IMR-90 (cell line): ENCODE measurements at regions not wholly inside any gene's neighbourhood (a gene's known extent, or its start where the extent isn't known, plus 50 kb on each side); places are given as distances from the start of the nearest gene placed in this dataset.

ENCODE experiments used
- ATAC-seq: fragments of 200-7000 bp; cut with Tn5 transposase; 2 replicates; pipeline ENCODE4 v1.9.1; 2020; ENCODE audit warnings: low read depth, mild to moderate bottlenecking, moderate library complexity
- BruUV-seq: library from RNA; stranded (reverse); fragments of 400-500 nt; replicated peaks from 2 replicates; lab custom pipeline; 2021; lab: Mats Ljungman, UMichigan
- CTCF ChIA-PET: fragments of 300-600 bp; formaldehyde crosslinking; extraction: SDS; loops from one replicate; lab custom pipeline; 2021; ENCODE audit warnings: antibody characterized with exemption; lab: Yijun Ruan, JAX
- POLR2A ChIA-PET: fragments of 300-600 bp; sonication (Branson Sonifier 250); formaldehyde crosslinking; loops from one replicate; lab custom pipeline; 2022; ENCODE audit warnings: antibody characterized with exemption; ENCODE audit not compliant: unreplicated experiment; lab: Charles Lee
- DNase-seq: peaks from one replicate; pipeline ENCODE4 v3.0.0; 2013
- H2AFZ ChIP-seq: replicated peaks from 2 replicates; pipeline ENCODE3; 2013; ENCODE audit warnings: low read length, mild to moderate bottlenecking; ENCODE audit not compliant: poor library complexity
- H2AK5ac ChIP-seq: 2 replicates; pipeline ENCODE4 v1.6.1; 2013; ENCODE audit warnings: low read depth, low read length, inconsistent platforms
- H2AK9ac ChIP-seq: replicated peaks from 2 replicates; pipeline ENCODE3; 2013; ENCODE audit warnings: mild to moderate bottlenecking, low read depth, low read length, moderate library complexity; ENCODE audit not compliant: poor library complexity
- H2BK120ac ChIP-seq: 2 replicates; pipeline ENCODE4 v1.6.1; 2013; ENCODE audit warnings: low read depth, low read length, inconsistent platforms
- H2BK15ac ChIP-seq: 3 replicates; pipeline ENCODE4 v1.6.1; 2013; ENCODE audit warnings: low read depth, low read length, inconsistent platforms
- H2BK20ac ChIP-seq: 2 replicates; pipeline ENCODE4 v1.6.1; 2013; ENCODE audit warnings: low read depth, mild to moderate bottlenecking, inconsistent platforms, low read length, moderate library complexity
- H2BK5ac ChIP-seq: 2 replicates; pipeline ENCODE4 v1.6.1; 2013; ENCODE audit warnings: mild to moderate bottlenecking, low read depth, low read length, inconsistent platforms; ENCODE audit not compliant: poor library complexity, severe bottlenecking
- H3K14ac ChIP-seq: replicated peaks from 2 replicates; pipeline ENCODE4 v1.6.1; 2013; ENCODE audit warnings: low read depth, low read length, inconsistent platforms
- H3K18ac ChIP-seq: 2 replicates; pipeline ENCODE4 v1.6.1; 2013; ENCODE audit warnings: low read depth, low read length, control low read depth
- H3K23ac ChIP-seq: 2 replicates; pipeline ENCODE4 v1.6.1; 2013; ENCODE audit warnings: low read depth, low read length, inconsistent platforms
- H3K27ac ChIP-seq: 2 replicates; pipeline ENCODE4 v1.5.1; 2013; ENCODE audit warnings: mild to moderate bottlenecking, control low read depth, low read length; ENCODE audit not compliant: insufficient read depth
- H3K27me3 ChIP-seq: 2 replicates; pipeline ENCODE4 v1.6.1; 2013; ENCODE audit warnings: low read length; ENCODE audit not compliant: control insufficient read depth, insufficient read depth
- H3K36me3 ChIP-seq: 2 replicates; pipeline ENCODE4 v1.6.1; 2013; ENCODE audit warnings: low read length, mixed read lengths; ENCODE audit not compliant: control insufficient read depth, insufficient read depth
- H3K4ac ChIP-seq: 2 replicates; pipeline ENCODE4 v1.6.1; 2013; ENCODE audit warnings: low read depth, low read length, inconsistent platforms
- H3K4me1 ChIP-seq: 2 replicates; pipeline ENCODE4 v1.6.1; 2013; ENCODE audit warnings: low read length, mixed read lengths; ENCODE audit not compliant: control insufficient read depth, insufficient read depth
- H3K4me2 ChIP-seq: 2 replicates; pipeline ENCODE4 v1.6.1; 2013; ENCODE audit warnings: low read depth, mild to moderate bottlenecking, control low read depth, low read length, moderate library complexity
- H3K4me3 ChIP-seq: 2 replicates; pipeline ENCODE4 v1.5.1; 2013; ENCODE audit warnings: low read depth, mild to moderate bottlenecking, control low read depth, low read length, moderate library complexity; ENCODE audit not compliant: insufficient read depth
- H3K56ac ChIP-seq: 2 replicates; pipeline ENCODE4 v1.6.1; 2013; ENCODE audit warnings: low read length, inconsistent platforms; ENCODE audit not compliant: insufficient read depth; ENCODE audit errors: extremely low read depth
- H3K79me1 ChIP-seq, 2 experiments: 2 replicates each; pipeline ENCODE4 v1.6.1; 2013; ENCODE audit warnings: low read length in 2 of 2, inconsistent platforms in 1 of 2, low read depth in 1 of 2
- H3K9ac ChIP-seq: 2 replicates; pipeline ENCODE4 v1.6.1; 2013; ENCODE audit warnings: low read depth, low read length, control low read depth
- H3K9me1 ChIP-seq: 2 replicates; pipeline ENCODE4 v1.6.1; 2013; ENCODE audit warnings: low read length, inconsistent platforms; ENCODE audit not compliant: insufficient read depth
- H3K9me3 ChIP-seq: 2 replicates; pipeline ENCODE4 v1.6.1; 2013; ENCODE audit warnings: low read length; ENCODE audit not compliant: control insufficient read depth, insufficient read depth
- H4K20me1 ChIP-seq: 2 replicates; pipeline ENCODE4 v1.6.1; 2013; ENCODE audit warnings: low read length, inconsistent platforms; ENCODE audit not compliant: insufficient read depth
- H4K5ac ChIP-seq: 2 replicates; pipeline ENCODE4 v1.6.1; 2013; ENCODE audit warnings: mild to moderate bottlenecking, low read depth, low read length, control low read depth
- H4K8ac ChIP-seq, 2 experiments: 2 replicates each; pipeline ENCODE4 v1.6.1; 2013; ENCODE audit warnings: low read depth in 2 of 2, low read length in 2 of 2, control low read depth in 1 of 2, inconsistent platforms in 1 of 2
- H4K91ac ChIP-seq: 2 replicates; pipeline ENCODE4 v1.6.1; 2013; ENCODE audit warnings: low read depth, low read length, inconsistent platforms; ENCODE audit not compliant: insufficient read depth
- BHLHE40 ChIP-seq: fragments of 150-350 bp; IDR thresholded peaks from 2 replicates; pipeline ENCODE4 v1.6.1; 2016; ENCODE audit warnings: mild to moderate bottlenecking, low read depth, low read length
- ELK1 ChIP-seq: fragments of 150-350 bp; IDR thresholded peaks from 2 replicates; pipeline ENCODE4 v1.6.1; 2016; ENCODE audit warnings: low read depth, mild to moderate bottlenecking, low read length, moderate library complexity, borderline replicate concordance
- MAFK ChIP-seq: IDR thresholded peaks from 2 replicates; pipeline ENCODE4 v1.6.1; 2012; ENCODE audit warnings: low read depth, low read length, improper control_type of control experiment
- MAZ ChIP-seq: IDR thresholded peaks from 2 replicates; pipeline ENCODE4 v1.6.1; 2012; ENCODE audit warnings: low read depth, mild to moderate bottlenecking, low read length, improper control_type of control experiment, moderate library complexity, borderline replicate concordance
- MXI1 ChIP-seq: IDR thresholded peaks from 2 replicates; pipeline ENCODE4 v1.6.1; 2012; ENCODE audit warnings: low read depth, mild to moderate bottlenecking, low read length, moderate library complexity, borderline replicate concordance
- NFE2L2 ChIP-seq: fragments of 150-350 bp; IDR thresholded peaks from 2 replicates; pipeline ENCODE4 v1.6.1; 2016; ENCODE audit warnings: low read depth, mild to moderate bottlenecking, low read length
- WGBS, 2 experiments: methylation state at CpG; one replicate each; pipeline versions ENCODE4 v1.1.5 to v1.1.7; 2013; ENCODE audit warnings: missing lambda C conversion rate in 2 of 2; ENCODE audit not compliant: insufficient read length in 1 of 2; ENCODE audit errors: extremely low coverage in 2 of 2; 5-methylcytosine and 5-hydroxymethylcytosine counted together
- dilution Hi-C: fragments of 300-500 bp; cut with HindIII; formaldehyde crosslinking; loops from one replicate; pipeline ENCODE4 v1.14.3; 2018; ENCODE audit warnings: low sequenced_read_pairs; ENCODE audit not compliant: unreplicated experiment
- in situ Hi-C: fragments of 300-500 bp; cut with MboI; formaldehyde crosslinking; loops from 3 replicates; pipeline ENCODE4 v1.14.3; 2019; ENCODE audit warnings: low sequenced_read_pairs, inconsistent platforms, mixed read lengths
- intact Hi-C: fragments of 100-400 bp; cut with micrococcal nuclease; formaldehyde crosslinking; loops from 2 replicates; pipeline ENCODE4 v1.10.0; 2022
- TF ChIP-seq, protein P1 (sequence below): conservative IDR thresholded peaks from 2 replicates; pipeline ENCODE4 v1.5.1; 2012; ENCODE audit warnings: mild to moderate bottlenecking, low read depth, low read length, improper control_type of control experiment

DNA sequence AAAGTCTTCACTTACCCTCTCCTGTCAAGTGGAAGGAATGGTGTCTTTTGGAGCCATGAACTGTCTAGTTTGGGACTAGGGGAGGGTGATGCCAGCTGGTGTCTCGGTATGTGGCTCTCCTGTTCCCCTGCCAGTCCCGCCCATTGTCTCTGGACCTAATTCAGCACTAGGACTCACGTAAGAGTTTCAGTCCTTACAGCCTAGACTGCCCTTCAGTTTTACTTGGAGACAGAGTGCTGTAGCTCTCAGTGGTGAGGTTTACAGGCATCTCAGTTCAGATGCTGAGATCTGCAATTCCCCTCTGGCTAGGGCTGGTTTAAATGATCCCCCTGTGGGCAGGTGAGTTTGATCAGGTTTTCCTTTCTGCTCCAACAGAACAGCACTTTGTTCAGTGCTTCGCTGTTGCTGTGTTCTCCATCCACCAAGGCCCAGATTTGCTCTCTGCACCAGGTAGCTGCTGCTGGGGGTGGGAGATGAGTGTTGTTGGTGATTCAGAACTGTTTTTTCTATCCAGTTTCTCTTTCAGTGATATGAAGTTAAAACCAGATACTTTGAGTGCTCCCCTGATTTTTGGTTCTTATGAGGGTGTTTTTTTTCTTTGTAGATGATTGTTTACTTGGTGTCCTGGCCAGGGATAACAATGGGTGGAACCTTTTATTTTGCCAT lies 198.3 kb upstream of the RNPC3 start:
- H2AK9ac ChIP-seq: no peak overlapping the region
- intact Hi-C loops (no loop called here), dilution Hi-C loops (no loop called here), in situ Hi-C loops (no loop called here)
- no peak overlapping the region for H4K5ac ChIP-seq
- no peak overlapping the region for H3K56ac ChIP-seq
- no peak overlapping the region for H3K4ac ChIP-seq
- CTCF ChIA-PET: no interaction called here
- H3K36me3 ChIP-seq: no peaks in the 10 kb centered on the region
- H2AFZ ChIP-seq: no peak overlapping the region
- no peak for ATAC-seq
- no peak overlapping the region for H4K91ac ChIP-seq
- no peaks in the 10 kb centered on the region for H3K4me1 ChIP-seq
- H2BK15ac ChIP-seq: no peak overlapping the region
- H2AK5ac ChIP-seq: no peak overlapping the region
- H2BK120ac ChIP-seq: no peak overlapping the region
- H3K14ac ChIP-seq: no peak overlapping the region
- no peaks in the 10 kb centered on the region for H3K79me1 ChIP-seq
- H3K27ac ChIP-seq: no peak overlapping the region
- no peak overlapping the region for H3K18ac ChIP-seq
- no peak overlapping the region for H2BK5ac ChIP-seq
- no TSS peak for BruUV-seq
- H4K8ac ChIP-seq: no peak overlapping the region
- DNase-seq: no peak
- no peak overlapping the region for H2BK20ac ChIP-seq
- POLR2A ChIA-PET: no interaction called here
- no CpG with 5 or more reads among the region's 4 CpGs for WGBS, 2 experiments
- H3K23ac ChIP-seq: no peak overlapping the region
- no peaks in the 10 kb centered on the region for H3K9me1 ChIP-seq
- no peak overlapping the region for H3K4me3 ChIP-seq
- no peak overlapping the region for H3K9ac ChIP-seq
- no peaks in the 10 kb centered on the region for H3K9me3 ChIP-seq
- no peaks in the 10 kb centered on the region for H3K27me3 ChIP-seq
- TF ChIP-seq MXI1: no peak
- no peak for TF ChIP-seq MAFK
- no peak for TF ChIP-seq BHLHE40
- TF ChIP-seq ELK1: no peak
- TF ChIP-seq, protein P1, sequence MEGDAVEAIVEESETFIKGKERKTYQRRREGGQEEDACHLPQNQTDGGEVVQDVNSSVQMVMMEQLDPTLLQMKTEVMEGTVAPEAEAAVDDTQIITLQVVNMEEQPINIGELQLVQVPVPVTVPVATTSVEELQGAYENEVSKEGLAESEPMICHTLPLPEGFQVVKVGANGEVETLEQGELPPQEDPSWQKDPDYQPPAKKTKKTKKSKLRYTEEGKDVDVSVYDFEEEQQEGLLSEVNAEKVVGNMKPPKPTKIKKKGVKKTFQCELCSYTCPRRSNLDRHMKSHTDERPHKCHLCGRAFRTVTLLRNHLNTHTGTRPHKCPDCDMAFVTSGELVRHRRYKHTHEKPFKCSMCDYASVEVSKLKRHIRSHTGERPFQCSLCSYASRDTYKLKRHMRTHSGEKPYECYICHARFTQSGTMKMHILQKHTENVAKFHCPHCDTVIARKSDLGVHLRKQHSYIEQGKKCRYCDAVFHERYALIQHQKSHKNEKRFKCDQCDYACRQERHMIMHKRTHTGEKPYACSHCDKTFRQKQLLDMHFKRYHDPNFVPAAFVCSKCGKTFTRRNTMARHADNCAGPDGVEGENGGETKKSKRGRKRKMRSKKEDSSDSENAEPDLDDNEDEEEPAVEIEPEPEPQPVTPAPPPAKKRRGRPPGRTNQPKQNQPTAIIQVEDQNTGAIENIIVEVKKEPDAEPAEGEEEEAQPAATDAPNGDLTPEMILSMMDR: no peak
- no peak for TF ChIP-seq NFE2L2
- no peak for TF ChIP-seq MAZ
- H3K4me2 ChIP-seq: no peak overlapping the region
- no peaks in the 10 kb centered on the region for H4K20me1 ChIP-seq
